DOHH2 (cell line): ENCODE measurements at regions not wholly inside any gene's neighbourhood (a gene's known extent, or its start where the extent isn't known, plus 50 kb on each side); places are given as distances from the start of the nearest gene placed in this dataset.

ENCODE experiments used
- CTCF ChIP-seq: fragments of 200-600 bp; sonication (generic); IDR thresholded peaks from one replicate; pipeline ENCODE4 v1.5.1; 2014; ENCODE audit warnings: antibody characterized with exemption, mild to moderate bottlenecking, low read depth, low read length; ENCODE audit not compliant: poor library complexity, severe bottlenecking
- EZH2phosphoT487 ChIP-seq: fragments of 200-600 bp; sonication (generic); IDR thresholded peaks from 2 replicates; pipeline ENCODE4 v1.6.1; 2017; ENCODE audit warnings: borderline replicate concordance, mild to moderate bottlenecking, antibody characterized with exemption, low read length, moderate library complexity, mixed read lengths

- no peak for TF ChIP-seq CTCF
- no peak for TF ChIP-seq EZH2phosphoT487
Observed at GRCh38 chrX:11893933-11894710, 136.1 kb downstream of the MSL3 start.
